HepG2 (cell line): ENCODE measurements at regions not wholly inside any gene's neighbourhood (a gene's known extent, or its start where the extent isn't known, plus 50 kb on each side); places are given as distances from the start of the nearest gene placed in this dataset.

Source experiments
- EED ChIP-seq: sonication (generic); formaldehyde crosslinking; IDR thresholded peaks from 2 replicates; pipeline ENCODE4 v1.5.0; 2020; ENCODE audit warnings: mild to moderate bottlenecking, missing genetic modification reagents
- FOXK1 ChIP-seq: sonication (generic); formaldehyde crosslinking; IDR thresholded peaks from 2 replicates; pipeline ENCODE4 v1.4.0; 2020; ENCODE audit warnings: low read depth, missing genetic modification reagents, borderline replicate concordance
- GATAD2A ChIP-seq: IDR thresholded peaks from 2 replicates; pipeline ENCODE4 v1.6.1; 2016
- HMG20B ChIP-seq: conservative IDR thresholded peaks from 2 replicates; pipeline ENCODE4 v1.6.1; 2016; ENCODE audit warnings: missing genetic modification reagents, missing compliant biosample characterization
- HNF4A ChIP-seq: sonication (generic); formaldehyde crosslinking; IDR thresholded peaks from 2 replicates; pipeline ENCODE4 v1.4.0; 2020; ENCODE audit warnings: missing genetic modification reagents
- HNRNPLL ChIP-seq: fragments of 200-400 bp; formaldehyde crosslinking; IDR thresholded peaks from 2 replicates; pipeline ENCODE4 v1.6.1; 2017; ENCODE audit warnings: mild to moderate bottlenecking, low read depth, low read length; ENCODE audit not compliant: poor library complexity, severe bottlenecking
- KAT8 ChIP-seq: IDR thresholded peaks from 2 replicates; pipeline ENCODE4 v1.6.1; 2016; ENCODE audit warnings: missing genetic modification reagents, missing compliant biosample characterization
- NRL ChIP-seq: sonication (generic); formaldehyde crosslinking; IDR thresholded peaks from 2 replicates; pipeline ENCODE4 v1.5.0; 2020; ENCODE audit warnings: missing genetic modification reagents, mild to moderate bottlenecking, moderate library complexity, borderline replicate concordance
- PHF20 ChIP-seq: sonication (generic); formaldehyde crosslinking; IDR thresholded peaks from 2 replicates; pipeline ENCODE4 v1.5.0; 2020; ENCODE audit warnings: mild to moderate bottlenecking, missing genetic modification reagents
- PITX1 ChIP-seq: sonication (generic); formaldehyde crosslinking; IDR thresholded peaks from 2 replicates; pipeline ENCODE4 v1.5.1; 2020; ENCODE audit warnings: mild to moderate bottlenecking, missing genetic modification reagents
- SAFB2 ChIP-seq: sonication (generic); formaldehyde crosslinking; IDR thresholded peaks from 2 replicates; pipeline ENCODE4 v1.5.1; 2020; ENCODE audit warnings: missing genetic modification reagents, low read depth, mild to moderate bottlenecking, borderline replicate concordance
- STAG1 ChIP-seq: sonication (generic); formaldehyde crosslinking; IDR thresholded peaks from 2 replicates; pipeline ENCODE4 v1.4.0; 2020; ENCODE audit warnings: missing genetic modification reagents
- TBL1XR1 ChIP-seq: fragments of 150-350 bp; IDR thresholded peaks from 2 replicates; pipeline ENCODE4 v1.6.1; 2014; ENCODE audit warnings: borderline replicate concordance, low read length; ENCODE audit not compliant: partially characterized antibody
- ZNF3 ChIP-seq: IDR thresholded peaks from 2 replicates; pipeline ENCODE4 v1.7.0; 2017; ENCODE audit warnings: inconsistent platforms
- ZNF441 ChIP-seq: sonication (generic); formaldehyde crosslinking; IDR thresholded peaks from 2 replicates; pipeline ENCODE4 v1.7.0; 2021; ENCODE audit warnings: missing genetic modification reagents, borderline replicate concordance
- ZNF660 ChIP-seq: sonication (generic); formaldehyde crosslinking; IDR thresholded peaks from 2 replicates; pipeline ENCODE4 v1.5.1; 2020; ENCODE audit warnings: mild to moderate bottlenecking, low read depth, missing genetic modification reagents, borderline replicate concordance
- TF ChIP-seq, protein P1 (sequence below): sonication (generic); formaldehyde crosslinking; IDR thresholded peaks from 2 replicates; pipeline ENCODE4 v1.4.0; 2020; ENCODE audit warnings: missing genetic modification reagents, mild to moderate bottlenecking, borderline replicate concordance
- TF ChIP-seq, protein P2 (sequence below): sonication (generic); formaldehyde crosslinking; IDR thresholded peaks from 2 replicates; pipeline ENCODE4 v1.8.0; 2022; ENCODE audit warnings: mild to moderate bottlenecking, missing genetic modification reagents, moderate library complexity
- TF ChIP-seq, protein P3 (sequence below): sonication (generic); formaldehyde crosslinking; IDR thresholded peaks from 2 replicates; pipeline ENCODE4 v1.5.0; 2020; ENCODE audit warnings: mild to moderate bottlenecking, missing genetic modification reagents
- TF ChIP-seq, protein P4 (sequence below): IDR thresholded peaks from 2 replicates; pipeline ENCODE4 v1.6.1; 2016; ENCODE audit warnings: control low read depth
- TF ChIP-seq, protein P5 (sequence below): sonication (generic); formaldehyde crosslinking; IDR thresholded peaks from 2 replicates; pipeline ENCODE4 v1.5.0; 2020; ENCODE audit warnings: mild to moderate bottlenecking, missing genetic modification reagents, moderate library complexity
- TF ChIP-seq, protein P6 (sequence below): sonication (generic); formaldehyde crosslinking; IDR thresholded peaks from 2 replicates; pipeline ENCODE4 v1.5.1; 2020; ENCODE audit warnings: mild to moderate bottlenecking, missing genetic modification reagents, moderate library complexity

DNA sequence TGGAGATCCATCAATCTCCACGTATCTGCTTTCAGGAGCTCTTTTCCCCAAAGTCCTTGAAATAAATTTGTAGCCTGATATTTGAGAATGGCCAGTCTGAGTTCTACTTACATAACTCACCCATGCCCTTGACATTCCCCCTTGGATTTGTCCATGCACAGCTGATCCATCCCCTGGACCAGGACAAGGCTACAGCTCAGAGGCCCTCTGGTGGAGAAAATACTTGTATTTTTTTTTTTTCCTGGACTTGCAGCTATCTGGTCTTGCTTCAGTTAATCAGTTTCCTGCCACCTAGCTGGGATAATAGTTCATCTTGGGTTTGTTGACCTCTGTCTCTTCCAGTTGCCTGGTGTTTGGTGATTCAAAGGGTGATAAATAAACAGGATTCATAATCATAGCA, 467.6 kb downstream of the DHX35 start (continued):
- TF ChIP-seq, protein P1, sequence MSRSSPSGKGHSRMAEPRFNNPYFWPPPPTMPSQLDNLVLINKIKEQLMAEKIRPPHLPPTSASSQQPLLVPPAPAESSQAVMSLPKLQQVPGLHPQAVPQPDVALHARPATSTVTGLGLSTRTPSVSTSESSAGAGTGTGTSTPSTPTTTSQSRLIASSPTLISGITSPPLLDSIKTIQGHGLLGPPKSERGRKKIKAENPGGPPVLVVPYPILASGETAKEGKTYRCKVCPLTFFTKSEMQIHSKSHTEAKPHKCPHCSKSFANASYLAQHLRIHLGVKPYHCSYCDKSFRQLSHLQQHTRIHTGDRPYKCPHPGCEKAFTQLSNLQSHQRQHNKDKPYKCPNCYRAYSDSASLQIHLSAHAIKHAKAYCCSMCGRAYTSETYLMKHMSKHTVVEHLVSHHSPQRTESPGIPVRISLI (CRISPR knock-in tag) = peak; percentile 66; the same call in 1 of the 2 replicates
- TF ChIP-seq HNRNPLL = no peak
- TF ChIP-seq, protein P2, sequence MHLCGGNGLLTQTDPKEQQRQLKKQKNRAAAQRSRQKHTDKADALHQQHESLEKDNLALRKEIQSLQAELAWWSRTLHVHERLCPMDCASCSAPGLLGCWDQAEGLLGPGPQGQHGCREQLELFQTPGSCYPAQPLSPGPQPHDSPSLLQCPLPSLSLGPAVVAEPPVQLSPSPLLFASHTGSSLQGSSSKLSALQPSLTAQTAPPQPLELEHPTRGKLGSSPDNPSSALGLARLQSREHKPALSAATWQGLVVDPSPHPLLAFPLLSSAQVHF (CRISPR knock-in tag) = no peak
- TF ChIP-seq PHF20 (CRISPR knock-in tag) = no peak
- no peak for TF ChIP-seq PITX1 (CRISPR knock-in tag)
- no peak for TF ChIP-seq NRL (CRISPR knock-in tag)
- TF ChIP-seq HNF4A = no peak
- no peak for TF ChIP-seq GATAD2A (CRISPR knock-in tag)
- no peak for TF ChIP-seq ZNF3
- TF ChIP-seq, protein P3, sequence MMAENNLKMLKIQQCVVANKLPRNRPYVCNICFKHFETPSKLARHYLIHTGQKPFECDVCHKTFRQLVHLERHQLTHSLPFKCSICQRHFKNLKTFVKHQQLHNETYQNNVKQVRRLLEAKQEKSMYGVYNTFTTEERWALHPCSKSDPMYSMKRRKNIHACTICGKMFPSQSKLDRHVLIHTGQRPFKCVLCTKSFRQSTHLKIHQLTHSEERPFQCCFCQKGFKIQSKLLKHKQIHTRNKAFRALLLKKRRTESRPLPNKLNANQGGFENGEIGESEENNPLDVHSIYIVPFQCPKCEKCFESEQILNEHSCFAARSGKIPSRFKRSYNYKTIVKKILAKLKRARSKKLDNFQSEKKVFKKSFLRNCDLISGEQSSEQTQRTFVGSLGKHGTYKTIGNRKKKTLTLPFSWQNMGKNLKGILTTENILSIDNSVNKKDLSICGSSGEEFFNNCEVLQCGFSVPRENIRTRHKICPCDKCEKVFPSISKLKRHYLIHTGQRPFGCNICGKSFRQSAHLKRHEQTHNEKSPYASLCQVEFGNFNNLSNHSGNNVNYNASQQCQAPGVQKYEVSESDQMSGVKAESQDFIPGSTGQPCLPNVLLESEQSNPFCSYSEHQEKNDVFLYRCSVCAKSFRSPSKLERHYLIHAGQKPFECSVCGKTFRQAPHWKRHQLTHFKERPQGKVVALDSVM (CRISPR knock-in tag) = no peak
- no peak for TF ChIP-seq ZNF660 (CRISPR knock-in tag)
- TF ChIP-seq, protein P4, sequence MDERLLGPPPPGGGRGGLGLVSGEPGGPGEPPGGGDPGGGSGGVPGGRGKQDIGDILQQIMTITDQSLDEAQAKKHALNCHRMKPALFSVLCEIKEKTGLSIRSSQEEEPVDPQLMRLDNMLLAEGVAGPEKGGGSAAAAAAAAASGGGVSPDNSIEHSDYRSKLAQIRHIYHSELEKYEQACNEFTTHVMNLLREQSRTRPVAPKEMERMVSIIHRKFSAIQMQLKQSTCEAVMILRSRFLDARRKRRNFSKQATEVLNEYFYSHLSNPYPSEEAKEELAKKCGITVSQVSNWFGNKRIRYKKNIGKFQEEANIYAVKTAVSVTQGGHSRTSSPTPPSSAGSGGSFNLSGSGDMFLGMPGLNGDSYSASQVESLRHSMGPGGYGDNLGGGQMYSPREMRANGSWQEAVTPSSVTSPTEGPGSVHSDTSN (CRISPR knock-in tag) = no peak
- TF ChIP-seq TBL1XR1 = no peak
- TF ChIP-seq KAT8 (CRISPR knock-in tag) = no peak
- no peak for TF ChIP-seq HMG20B (CRISPR knock-in tag)
- TF ChIP-seq, protein P5, sequence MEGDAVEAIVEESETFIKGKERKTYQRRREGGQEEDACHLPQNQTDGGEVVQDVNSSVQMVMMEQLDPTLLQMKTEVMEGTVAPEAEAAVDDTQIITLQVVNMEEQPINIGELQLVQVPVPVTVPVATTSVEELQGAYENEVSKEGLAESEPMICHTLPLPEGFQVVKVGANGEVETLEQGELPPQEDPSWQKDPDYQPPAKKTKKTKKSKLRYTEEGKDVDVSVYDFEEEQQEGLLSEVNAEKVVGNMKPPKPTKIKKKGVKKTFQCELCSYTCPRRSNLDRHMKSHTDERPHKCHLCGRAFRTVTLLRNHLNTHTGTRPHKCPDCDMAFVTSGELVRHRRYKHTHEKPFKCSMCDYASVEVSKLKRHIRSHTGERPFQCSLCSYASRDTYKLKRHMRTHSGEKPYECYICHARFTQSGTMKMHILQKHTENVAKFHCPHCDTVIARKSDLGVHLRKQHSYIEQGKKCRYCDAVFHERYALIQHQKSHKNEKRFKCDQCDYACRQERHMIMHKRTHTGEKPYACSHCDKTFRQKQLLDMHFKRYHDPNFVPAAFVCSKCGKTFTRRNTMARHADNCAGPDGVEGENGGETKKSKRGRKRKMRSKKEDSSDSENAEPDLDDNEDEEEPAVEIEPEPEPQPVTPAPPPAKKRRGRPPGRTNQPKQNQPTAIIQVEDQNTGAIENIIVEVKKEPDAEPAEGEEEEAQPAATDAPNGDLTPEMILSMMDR (CRISPR knock-in tag) = peak; percentile 38
- TF ChIP-seq, protein P6, sequence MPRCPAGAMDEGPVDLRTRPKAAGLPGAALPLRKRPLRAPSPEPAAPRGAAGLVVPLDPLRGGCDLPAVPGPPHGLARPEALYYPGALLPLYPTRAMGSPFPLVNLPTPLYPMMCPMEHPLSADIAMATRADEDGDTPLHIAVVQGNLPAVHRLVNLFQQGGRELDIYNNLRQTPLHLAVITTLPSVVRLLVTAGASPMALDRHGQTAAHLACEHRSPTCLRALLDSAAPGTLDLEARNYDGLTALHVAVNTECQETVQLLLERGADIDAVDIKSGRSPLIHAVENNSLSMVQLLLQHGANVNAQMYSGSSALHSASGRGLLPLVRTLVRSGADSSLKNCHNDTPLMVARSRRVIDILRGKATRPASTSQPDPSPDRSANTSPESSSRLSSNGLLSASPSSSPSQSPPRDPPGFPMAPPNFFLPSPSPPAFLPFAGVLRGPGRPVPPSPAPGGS (CRISPR knock-in tag) = no peak
- TF ChIP-seq SAFB2 (CRISPR knock-in tag) = no peak
- peak; percentile 37; the same call in 1 of the 2 replicates for TF ChIP-seq STAG1 (CRISPR knock-in tag)
- no peak for TF ChIP-seq ZNF441 (CRISPR knock-in tag)
- TF ChIP-seq FOXK1 (CRISPR knock-in tag) = no peak
- no peak for TF ChIP-seq EED
